Keratinocyte (primary cell): ENCODE measurements at regions not wholly inside any gene's neighbourhood (a gene's known extent, or its start where the extent isn't known, plus 50 kb on each side); places are given as distances from the start of the nearest gene placed in this dataset.

Experiments used
- DNase-seq: peaks from one replicate; pipeline ENCODE4 v3.0.0-alpha.2; 2011; ENCODE audit warnings: low read depth, missing footprints, low spot score
- FAIRE-seq: peaks from 2 replicates; lab custom pipeline; 2011; peaks lifted over from hg19 to GRCh38; lab: Jason Lieb, UNC
- H2AFZ ChIP-seq: 2 replicates; pipeline ENCODE4 v1.6.0; 2012; ENCODE audit warnings: low read length, control low read depth, inconsistent platforms; ENCODE audit not compliant: control insufficient read depth
- H3K27ac ChIP-seq: 2 replicates; pipeline ENCODE4 v1.5.1; 2011; ENCODE audit warnings: low read length; ENCODE audit not compliant: control insufficient read depth, insufficient read depth
- H3K27me3 ChIP-seq: 3 replicates; pipeline ENCODE4 v1.6.0; 2011; ENCODE audit warnings: low read length; ENCODE audit not compliant: control insufficient read depth, insufficient read depth; ENCODE audit errors: extremely low read depth
- H3K36me3 ChIP-seq, 2 experiments: 2 replicates in 1 of 2; 3 replicates in 1 of 2; pipeline ENCODE4 v1.5.1; 2011; ENCODE audit warnings: low read length in 2 of 2, mild to moderate bottlenecking in 1 of 2; ENCODE audit not compliant: control insufficient read depth in 2 of 2, insufficient read depth in 2 of 2; ENCODE audit errors: extremely low read depth in 1 of 2
- H3K4me1 ChIP-seq: 3 replicates; pipeline ENCODE4 v1.5.1; 2011; ENCODE audit warnings: low read length; ENCODE audit not compliant: control insufficient read depth, insufficient read depth; ENCODE audit errors: extremely low read depth
- H3K4me2 ChIP-seq: 3 replicates; pipeline ENCODE4 v1.6.0; 2011; ENCODE audit warnings: low read depth, low read length; ENCODE audit not compliant: control insufficient read depth, insufficient read depth; ENCODE audit errors: extremely low read depth
- H3K4me3 ChIP-seq, 3 experiments: fragments of 200-600 bp in 1 of 3; sonication (generic) in 1 of 3; 2 replicates in 2 of 3; 3 replicates in 1 of 3; pipeline ENCODE4 v1.5.1; 2011 to 2016; ENCODE audit warnings: low read length in 3 of 3, mild to moderate bottlenecking in 3 of 3, control low read depth in 2 of 3, inconsistent platforms in 1 of 3, low read depth in 1 of 3, mixed read lengths in 1 of 3, mixed run types in 1 of 3, moderate library complexity in 1 of 3; ENCODE audit not compliant: control insufficient read depth in 2 of 3, insufficient read depth in 2 of 3; ENCODE audit errors: extremely low read depth in 1 of 3
- H3K79me2 ChIP-seq: 2 replicates; pipeline ENCODE4 v1.6.0; 2012; ENCODE audit warnings: low read length; ENCODE audit not compliant: control insufficient read depth, insufficient read depth
- H3K9ac ChIP-seq: 3 replicates; pipeline ENCODE4 v1.6.0; 2011; ENCODE audit warnings: low read length; ENCODE audit not compliant: control insufficient read depth, insufficient read depth; ENCODE audit errors: extremely low read depth
- H3K9me1 ChIP-seq: 3 replicates; pipeline ENCODE4 v1.6.0; 2011; ENCODE audit warnings: low read length; ENCODE audit not compliant: control insufficient read depth, insufficient read depth; ENCODE audit errors: extremely low read depth
- H3K9me3 ChIP-seq: 2 replicates; pipeline ENCODE4 v1.5.1; 2012; ENCODE audit warnings: low read depth, low read length; ENCODE audit not compliant: control insufficient read depth
- H4K20me1 ChIP-seq: 3 replicates; pipeline ENCODE4 v1.6.0; 2011; ENCODE audit warnings: low read length; ENCODE audit not compliant: control insufficient read depth, insufficient read depth; ENCODE audit errors: extremely low read depth
- EZH2 ChIP-seq: IDR thresholded peaks from one replicate; pipeline ENCODE4 v1.6.1; 2012; ENCODE audit warnings: inconsistent platforms, mild to moderate bottlenecking, low read length, moderate library complexity
- dilution Hi-C: fragments of 300-500 bp; cut with MboI; formaldehyde crosslinking; loops from one replicate; pipeline ENCODE4 v1.7.0; 2020; ENCODE audit warnings: low sequenced_read_pairs; ENCODE audit not compliant: extremely low pct_ligation_motif_present
- TF ChIP-seq, protein P1 (sequence below), 3 experiments: IDR thresholded peaks in 1 of 3; conservative IDR thresholded peaks in 1 of 3; optimal IDR thresholded peaks in 1 of 3; 2 replicates in 2 of 3; 3 replicates in 1 of 3; pipeline versions ENCODE3 to v1.5.1; 2011; ENCODE audit warnings: low read length in 3 of 3, mild to moderate bottlenecking in 3 of 3, moderate library complexity in 2 of 3, control low read depth in 1 of 3, inconsistent platforms in 1 of 3; ENCODE audit not compliant: insufficient read depth in 2 of 3; ENCODE audit errors: extremely low read depth in 1 of 3

DNA sequence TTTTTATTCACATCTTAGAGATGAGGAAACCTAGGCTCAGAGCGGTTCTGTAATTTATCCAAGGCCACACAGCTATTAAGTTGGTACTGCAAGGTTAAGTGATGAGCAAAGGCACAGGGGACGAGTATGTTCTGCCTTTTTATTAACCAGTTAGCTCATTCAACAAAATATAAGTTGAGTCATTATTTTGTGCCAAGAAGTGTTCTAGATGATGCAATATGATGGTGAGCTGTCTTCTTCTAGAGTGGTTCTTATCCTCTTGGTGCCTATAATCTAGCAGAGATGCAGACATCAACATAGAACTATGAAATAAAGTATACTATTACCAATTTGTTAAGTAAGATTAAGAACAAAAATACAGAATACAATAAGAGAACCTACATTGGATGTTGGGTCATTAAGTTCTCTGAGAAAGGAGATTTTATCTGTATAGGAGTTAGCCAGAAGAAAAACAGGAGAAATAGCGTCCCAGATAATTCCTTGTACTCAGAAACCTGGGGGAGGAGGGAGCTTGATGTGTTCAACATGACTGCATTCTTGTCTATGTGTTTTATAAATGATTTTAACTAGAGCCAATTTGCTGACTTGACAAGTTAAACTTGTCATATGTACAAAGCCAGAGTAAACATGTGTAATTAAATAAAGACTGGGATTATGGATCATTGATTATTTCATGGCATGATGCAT lies 122.3 kb downstream of the TBXT start:
- Histone ChIP-seq H3K9ac (no peak overlapping the region), H2AFZ (no peak overlapping the region), H3K79me2 (no peaks in the 10 kb centered on the region), H4K20me1 (no peaks in the 10 kb centered on the region), H3K9me3 (no peaks in the 10 kb centered on the region), H3K4me1 (no peaks in the 10 kb centered on the region), H3K36me3 (no peaks in the 10 kb centered on the region), H3K4me3 (no peak overlapping the region), H3K9me1 (no peaks in the 10 kb centered on the region), H3K27me3 (no peaks in the 10 kb centered on the region), H3K27ac (no peak overlapping the region), H3K4me2 (no peak overlapping the region)
- FAIRE-seq (no peak), DNase-seq (no peak)
- dilution Hi-C loops = no loop called here
- TF ChIP-seq, protein P1, sequence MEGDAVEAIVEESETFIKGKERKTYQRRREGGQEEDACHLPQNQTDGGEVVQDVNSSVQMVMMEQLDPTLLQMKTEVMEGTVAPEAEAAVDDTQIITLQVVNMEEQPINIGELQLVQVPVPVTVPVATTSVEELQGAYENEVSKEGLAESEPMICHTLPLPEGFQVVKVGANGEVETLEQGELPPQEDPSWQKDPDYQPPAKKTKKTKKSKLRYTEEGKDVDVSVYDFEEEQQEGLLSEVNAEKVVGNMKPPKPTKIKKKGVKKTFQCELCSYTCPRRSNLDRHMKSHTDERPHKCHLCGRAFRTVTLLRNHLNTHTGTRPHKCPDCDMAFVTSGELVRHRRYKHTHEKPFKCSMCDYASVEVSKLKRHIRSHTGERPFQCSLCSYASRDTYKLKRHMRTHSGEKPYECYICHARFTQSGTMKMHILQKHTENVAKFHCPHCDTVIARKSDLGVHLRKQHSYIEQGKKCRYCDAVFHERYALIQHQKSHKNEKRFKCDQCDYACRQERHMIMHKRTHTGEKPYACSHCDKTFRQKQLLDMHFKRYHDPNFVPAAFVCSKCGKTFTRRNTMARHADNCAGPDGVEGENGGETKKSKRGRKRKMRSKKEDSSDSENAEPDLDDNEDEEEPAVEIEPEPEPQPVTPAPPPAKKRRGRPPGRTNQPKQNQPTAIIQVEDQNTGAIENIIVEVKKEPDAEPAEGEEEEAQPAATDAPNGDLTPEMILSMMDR (optimal IDR thresholded peaks at IDR 0.05 in 1 of 3, IDR thresholded peaks at IDR 0.05 in 1 of 3, conservative IDR thresholded peaks at IDR 0.05 in 1 of 3; ENCODE audit: extremely low read depth in 1 of 3, insufficient read depth in 2 of 3, low read length in 3 of 3) = no peak
- TF ChIP-seq EZH2 = no peak

DNA sequence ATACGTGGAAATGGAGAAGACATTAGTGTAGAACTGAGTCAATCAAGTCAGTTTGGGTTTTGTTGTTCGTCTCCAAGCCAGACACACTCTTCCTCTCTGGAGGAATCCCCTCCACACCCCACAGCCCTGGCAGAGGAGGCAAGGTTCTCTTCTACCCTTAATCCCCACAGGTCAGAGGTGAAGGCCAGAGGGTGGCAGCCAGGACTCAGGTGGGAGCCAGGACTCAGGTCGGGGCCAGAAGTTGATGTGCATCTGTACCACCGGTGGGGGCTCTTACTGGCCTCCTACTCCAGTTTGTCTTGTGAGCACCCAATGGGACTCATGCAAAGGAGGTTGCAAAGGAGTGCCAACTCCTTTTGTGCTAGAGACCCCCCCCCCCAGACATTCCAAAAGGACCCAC lies 126.4 kb downstream of the TBXT start:
- Histone ChIP-seq H3K9me3 (no peaks in the 10 kb centered on the region), H3K9me1 (no peaks in the 10 kb centered on the region), H3K4me2 (no peak overlapping the region), H4K20me1 (no peaks in the 10 kb centered on the region), H3K27ac (no peak overlapping the region), H2AFZ (no peak overlapping the region), H3K27me3 (no peaks in the 10 kb centered on the region), H3K79me2 (no peaks in the 10 kb centered on the region), H3K4me1 (no peaks in the 10 kb centered on the region), H3K9ac (no peak overlapping the region), H3K4me3 (no peak overlapping the region), H3K36me3 (no peaks in the 10 kb centered on the region)
- dilution Hi-C loops = no loop called here
- FAIRE-seq (no peak), DNase-seq (no peak)
- TF ChIP-seq, protein P1 (optimal IDR thresholded peaks at IDR 0.05 in 1 of 3, IDR thresholded peaks at IDR 0.05 in 1 of 3, conservative IDR thresholded peaks at IDR 0.05 in 1 of 3; ENCODE audit: extremely low read depth in 1 of 3, insufficient read depth in 2 of 3, low read length in 3 of 3) = no peak
- TF ChIP-seq EZH2 = no peak
